ENCODE measurements at regions not wholly inside any gene's neighbourhood (a gene's known extent, or its start where the extent isn't known, plus 50 kb on each side); places are given as distances from the start of the nearest gene placed in this dataset.

DNA sequence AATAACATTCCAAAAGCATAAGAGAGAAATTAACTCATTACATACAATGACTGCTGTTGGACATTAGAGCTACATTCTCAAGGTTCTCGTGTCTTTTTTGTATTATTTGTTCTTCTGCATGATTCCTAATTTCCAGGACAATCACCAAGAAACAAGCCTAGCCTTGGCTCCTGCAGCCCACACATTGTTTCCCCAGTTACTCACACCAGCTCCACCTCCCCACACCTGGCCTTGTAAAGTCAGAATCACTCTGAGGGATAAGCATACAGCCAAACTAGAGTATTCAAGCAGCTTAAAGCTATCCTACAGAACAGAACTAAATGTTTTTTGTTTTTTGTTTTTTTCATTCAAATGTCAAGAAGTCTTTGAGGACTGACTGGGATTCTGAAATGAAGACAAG, 189.2 kb downstream of the HINT1 start:
- Histone ChIP-seq H3F3A (replicated peaks; ENCODE audit: insufficient read depth) (peaks cover 3% of the 10 kb centered on the region), H3K4me2 (no peak overlapping the region), H3K27ac (ENCODE audit: low read depth in 2 of 2, low read length in 1 of 2) (no peak overlapping the region), H3K9ac (no peak overlapping the region), H3K4me3 (ENCODE audit: low read depth in 2 of 2, low read length in 1 of 2) (no peak overlapping the region), H3K4me1 (ENCODE audit: control insufficient read depth in 1 of 2, insufficient read depth in 2 of 2, low read depth in 1 of 2, low read length in 1 of 2) (no peaks in the 10 kb centered on the region; a peak in 1 of 4 replicates), H3K27me3 (ENCODE audit: insufficient read depth) (no peaks in the 10 kb centered on the region; the same call in 1 of the 2 replicates), H3K79me2 (ENCODE audit: insufficient read depth) (no peaks in the 10 kb centered on the region), H4K20me1 (ENCODE audit: insufficient read depth) (no peaks in the 10 kb centered on the region), H2AFZ (ENCODE audit: low read depth) (no peak overlapping the region), H3K9me2 (no peaks in the 10 kb centered on the region), H3K9me3 (no peaks in the 10 kb centered on the region), H3K36me3 (replicated peaks in 1 of 2; ENCODE audit: control insufficient read depth in 1 of 2, insufficient read depth in 2 of 2, low read length in 1 of 2) (no peaks in the 10 kb centered on the region)
- DNase-seq: no peak
- TF ChIP-seq GATA2 (CRISPR knock-in tag; IDR thresholded peaks at IDR 0.05) (no peak), ELF1 (IDR thresholded peaks at IDR 0.05) (no peak), TCF12 (IDR thresholded peaks at IDR 0.05) (no peak), NRF1 (IDR thresholded peaks at IDR 0.05; ENCODE audit: low read depth, low read length) (no peak), JUND (IDR thresholded peaks at IDR 0.05) (no peak)
- TF ChIP-seq, protein P1, sequence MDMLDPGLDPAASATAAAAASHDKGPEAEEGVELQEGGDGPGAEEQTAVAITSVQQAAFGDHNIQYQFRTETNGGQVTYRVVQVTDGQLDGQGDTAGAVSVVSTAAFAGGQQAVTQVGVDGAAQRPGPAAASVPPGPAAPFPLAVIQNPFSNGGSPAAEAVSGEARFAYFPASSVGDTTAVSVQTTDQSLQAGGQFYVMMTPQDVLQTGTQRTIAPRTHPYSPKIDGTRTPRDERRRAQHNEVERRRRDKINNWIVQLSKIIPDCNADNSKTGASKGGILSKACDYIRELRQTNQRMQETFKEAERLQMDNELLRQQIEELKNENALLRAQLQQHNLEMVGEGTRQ (IDR thresholded peaks at IDR 0.05; ENCODE audit: borderline replicate concordance, low read depth, low read length): no peak
- CTCF ChIA-PET: no interaction called here
- POLR2A ChIA-PET: no interaction called here
- WGBS (ENCODE audit: low lambda C conversion rate): 15% methylated on average over 1 of the region's 1 CpG

DNA sequence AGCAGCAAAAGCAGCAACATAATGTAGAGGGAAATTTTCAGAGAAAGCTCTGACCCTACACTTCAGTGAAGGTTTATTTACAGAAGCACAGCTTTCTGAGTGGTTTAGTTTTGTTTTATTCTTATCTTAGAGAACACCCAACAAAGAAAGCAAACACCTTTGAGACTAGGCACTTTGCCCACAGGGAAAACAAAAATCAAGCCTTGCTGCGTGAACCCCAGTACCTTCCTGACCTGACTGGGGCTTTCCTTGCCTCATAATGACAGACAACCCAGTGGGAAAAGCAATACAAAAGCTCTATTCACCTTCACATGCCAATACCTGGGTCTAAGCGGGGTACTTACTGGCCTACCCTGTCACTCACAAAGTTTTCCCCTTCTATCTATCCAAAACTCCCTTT, 189.8 kb downstream of the HINT1 start:
- H3K4me1 ChIP-seq (ENCODE audit: control insufficient read depth in 1 of 2, insufficient read depth in 2 of 2, low read depth in 1 of 2, low read length in 1 of 2): no peaks in the 10 kb centered on the region; a peak in 1 of 4 replicates
- H3K9ac ChIP-seq: no peak overlapping the region
- H3K36me3 ChIP-seq (replicated peaks in 1 of 2; ENCODE audit: control insufficient read depth in 1 of 2, insufficient read depth in 2 of 2, low read length in 1 of 2): no peaks in the 10 kb centered on the region
- no peak overlapping the region for H3K27ac ChIP-seq (ENCODE audit: low read depth in 2 of 2, low read length in 1 of 2)
- ChIA-PET POLR2A (no interaction called here), CTCF (no interaction called here)
- H2AFZ ChIP-seq (ENCODE audit: low read depth): no peak overlapping the region
- H3K9me2 ChIP-seq: no peaks in the 10 kb centered on the region
- no peaks in the 10 kb centered on the region for H4K20me1 ChIP-seq (ENCODE audit: insufficient read depth)
- DNase-seq: no peak
- H3K4me3 ChIP-seq (ENCODE audit: low read depth in 2 of 2, low read length in 1 of 2): no peak overlapping the region
- no peaks in the 10 kb centered on the region for H3K9me3 ChIP-seq
- no peak overlapping the region for H3K4me2 ChIP-seq
- peaks cover 3% of the 10 kb centered on the region for H3F3A ChIP-seq (replicated peaks; ENCODE audit: insufficient read depth)
- 31% methylated on average over 2 of the region's 2 CpGs for WGBS (ENCODE audit: low lambda C conversion rate)
- H3K79me2 ChIP-seq (ENCODE audit: insufficient read depth): no peaks in the 10 kb centered on the region
- H3K27me3 ChIP-seq (ENCODE audit: insufficient read depth): no peaks in the 10 kb centered on the region; the same call in 1 of the 2 replicates
- TF ChIP-seq FOXJ3 (CRISPR knock-in tag; IDR thresholded peaks at IDR 0.05): no peak
- no peak for TF ChIP-seq EP300 (IDR thresholded peaks at IDR 0.05; ENCODE audit: borderline replicate concordance in 1 of 2, low read depth in 1 of 2, low read length in 1 of 2)
- TF ChIP-seq NFIC (IDR thresholded peaks at IDR 0.05; ENCODE audit: borderline replicate concordance): no peak
- TF ChIP-seq GABPA (IDR thresholded peaks at IDR 0.05; ENCODE audit: low read depth): no peak
- TF ChIP-seq, protein P2, sequence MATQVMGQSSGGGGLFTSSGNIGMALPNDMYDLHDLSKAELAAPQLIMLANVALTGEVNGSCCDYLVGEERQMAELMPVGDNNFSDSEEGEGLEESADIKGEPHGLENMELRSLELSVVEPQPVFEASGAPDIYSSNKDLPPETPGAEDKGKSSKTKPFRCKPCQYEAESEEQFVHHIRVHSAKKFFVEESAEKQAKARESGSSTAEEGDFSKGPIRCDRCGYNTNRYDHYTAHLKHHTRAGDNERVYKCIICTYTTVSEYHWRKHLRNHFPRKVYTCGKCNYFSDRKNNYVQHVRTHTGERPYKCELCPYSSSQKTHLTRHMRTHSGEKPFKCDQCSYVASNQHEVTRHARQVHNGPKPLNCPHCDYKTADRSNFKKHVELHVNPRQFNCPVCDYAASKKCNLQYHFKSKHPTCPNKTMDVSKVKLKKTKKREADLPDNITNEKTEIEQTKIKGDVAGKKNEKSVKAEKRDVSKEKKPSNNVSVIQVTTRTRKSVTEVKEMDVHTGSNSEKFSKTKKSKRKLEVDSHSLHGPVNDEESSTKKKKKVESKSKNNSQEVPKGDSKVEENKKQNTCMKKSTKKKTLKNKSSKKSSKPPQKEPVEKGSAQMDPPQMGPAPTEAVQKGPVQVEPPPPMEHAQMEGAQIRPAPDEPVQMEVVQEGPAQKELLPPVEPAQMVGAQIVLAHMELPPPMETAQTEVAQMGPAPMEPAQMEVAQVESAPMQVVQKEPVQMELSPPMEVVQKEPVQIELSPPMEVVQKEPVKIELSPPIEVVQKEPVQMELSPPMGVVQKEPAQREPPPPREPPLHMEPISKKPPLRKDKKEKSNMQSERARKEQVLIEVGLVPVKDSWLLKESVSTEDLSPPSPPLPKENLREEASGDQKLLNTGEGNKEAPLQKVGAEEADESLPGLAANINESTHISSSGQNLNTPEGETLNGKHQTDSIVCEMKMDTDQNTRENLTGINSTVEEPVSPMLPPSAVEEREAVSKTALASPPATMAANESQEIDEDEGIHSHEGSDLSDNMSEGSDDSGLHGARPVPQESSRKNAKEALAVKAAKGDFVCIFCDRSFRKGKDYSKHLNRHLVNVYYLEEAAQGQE (IDR thresholded peaks at IDR 0.05; ENCODE audit: low read depth, low read length): no peak
- TF ChIP-seq FOXM1 (IDR thresholded peaks at IDR 0.05; ENCODE audit: low read depth): no peak
- TF ChIP-seq RAD21 (IDR thresholded peaks at IDR 0.05; ENCODE audit: low read length): no peak
- TF ChIP-seq SMC3 (IDR thresholded peaks at IDR 0.05; ENCODE audit: low read depth, low read length): no peak
- TF ChIP-seq, protein P3, sequence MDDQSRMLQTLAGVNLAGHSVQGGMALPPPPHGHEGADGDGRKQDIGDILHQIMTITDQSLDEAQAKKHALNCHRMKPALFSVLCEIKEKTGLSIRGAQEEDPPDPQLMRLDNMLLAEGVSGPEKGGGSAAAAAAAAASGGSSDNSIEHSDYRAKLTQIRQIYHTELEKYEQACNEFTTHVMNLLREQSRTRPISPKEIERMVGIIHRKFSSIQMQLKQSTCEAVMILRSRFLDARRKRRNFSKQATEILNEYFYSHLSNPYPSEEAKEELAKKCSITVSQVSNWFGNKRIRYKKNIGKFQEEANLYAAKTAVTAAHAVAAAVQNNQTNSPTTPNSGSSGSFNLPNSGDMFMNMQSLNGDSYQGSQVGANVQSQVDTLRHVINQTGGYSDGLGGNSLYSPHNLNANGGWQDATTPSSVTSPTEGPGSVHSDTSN (IDR thresholded peaks at IDR 0.05): no peak
- TF ChIP-seq, protein P4, sequence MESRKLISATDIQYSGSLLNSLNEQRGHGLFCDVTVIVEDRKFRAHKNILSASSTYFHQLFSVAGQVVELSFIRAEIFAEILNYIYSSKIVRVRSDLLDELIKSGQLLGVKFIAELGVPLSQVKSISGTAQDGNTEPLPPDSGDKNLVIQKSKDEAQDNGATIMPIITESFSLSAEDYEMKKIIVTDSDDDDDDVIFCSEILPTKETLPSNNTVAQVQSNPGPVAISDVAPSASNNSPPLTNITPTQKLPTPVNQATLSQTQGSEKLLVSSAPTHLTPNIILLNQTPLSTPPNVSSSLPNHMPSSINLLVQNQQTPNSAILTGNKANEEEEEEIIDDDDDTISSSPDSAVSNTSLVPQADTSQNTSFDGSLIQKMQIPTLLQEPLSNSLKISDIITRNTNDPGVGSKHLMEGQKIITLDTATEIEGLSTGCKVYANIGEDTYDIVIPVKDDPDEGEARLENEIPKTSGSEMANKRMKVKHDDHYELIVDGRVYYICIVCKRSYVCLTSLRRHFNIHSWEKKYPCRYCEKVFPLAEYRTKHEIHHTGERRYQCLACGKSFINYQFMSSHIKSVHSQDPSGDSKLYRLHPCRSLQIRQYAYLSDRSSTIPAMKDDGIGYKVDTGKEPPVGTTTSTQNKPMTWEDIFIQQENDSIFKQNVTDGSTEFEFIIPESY (IDR thresholded peaks at IDR 0.05; ENCODE audit: borderline replicate concordance, low read depth): no peak
- TF ChIP-seq TCF12 (IDR thresholded peaks at IDR 0.05): no peak
- no peak for TF ChIP-seq CHD2 (IDR thresholded peaks at IDR 0.05; ENCODE audit: low read length, partially characterized antibody)
- no peak for TF ChIP-seq NRF1 (IDR thresholded peaks at IDR 0.05; ENCODE audit: low read depth, low read length)
- TF ChIP-seq, protein P1 (IDR thresholded peaks at IDR 0.05; ENCODE audit: borderline replicate concordance, low read depth, low read length): no peak
- no peak for TF ChIP-seq RXRA (IDR thresholded peaks at IDR 0.05; ENCODE audit: borderline replicate concordance, low read depth)
- TF ChIP-seq TEAD4 (IDR thresholded peaks at IDR 0.05; ENCODE audit: borderline replicate concordance, insufficient read depth): no peak
- TF ChIP-seq POLR2AphosphoS5 (IDR thresholded peaks at IDR 0.05; ENCODE audit: low read depth, low read length): no peak
- no peak for TF ChIP-seq GATA2 (CRISPR knock-in tag; IDR thresholded peaks at IDR 0.05)
